ENCODE measurements at regions not wholly inside any gene's neighbourhood (a gene's known extent, or its start where the extent isn't known, plus 50 kb on each side); places are given as distances from the start of the nearest gene placed in this dataset.
"Not testable (repeated sequence)": the region's sequence is repeated elsewhere in the genome, so short reads cannot be mapped to it uniquely, and the experiment has no call there.

- no peak for DNase-seq
Observed at GRCh38 chr1:4122513-4123160, 222.6 kb upstream of the C1orf174 start.

DNA sequence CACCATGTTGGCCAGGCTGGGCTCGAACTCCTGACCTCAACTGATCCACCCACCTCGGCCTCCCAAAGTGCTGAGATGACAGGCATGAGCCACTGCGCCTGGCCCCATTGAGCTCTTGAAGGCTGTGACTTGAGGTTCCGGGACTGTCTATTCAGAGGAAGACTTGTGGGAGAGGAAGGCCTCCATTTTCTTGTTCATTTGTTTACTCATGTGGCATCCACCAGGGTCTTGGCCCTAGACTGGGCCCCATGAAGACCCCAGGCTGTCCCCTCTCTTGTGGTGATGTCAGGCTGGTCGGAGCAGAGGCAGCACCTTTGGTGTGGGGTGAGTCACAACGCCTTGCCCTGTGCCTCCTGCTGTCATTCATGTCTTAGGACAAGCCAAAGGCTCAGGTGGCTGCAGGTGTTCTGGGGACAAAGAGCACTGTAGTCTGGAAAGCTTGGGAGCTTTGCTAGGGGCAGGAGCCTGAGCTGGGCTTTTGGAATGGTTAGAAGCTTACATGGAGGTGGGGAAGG lies 224.6 kb upstream of the C1orf174 start:
- no peak for DNase-seq

- no peak for DNase-seq
Observed at GRCh38 chr1:4126251-4126650, 226.2 kb upstream of the C1orf174 start.

DNA sequence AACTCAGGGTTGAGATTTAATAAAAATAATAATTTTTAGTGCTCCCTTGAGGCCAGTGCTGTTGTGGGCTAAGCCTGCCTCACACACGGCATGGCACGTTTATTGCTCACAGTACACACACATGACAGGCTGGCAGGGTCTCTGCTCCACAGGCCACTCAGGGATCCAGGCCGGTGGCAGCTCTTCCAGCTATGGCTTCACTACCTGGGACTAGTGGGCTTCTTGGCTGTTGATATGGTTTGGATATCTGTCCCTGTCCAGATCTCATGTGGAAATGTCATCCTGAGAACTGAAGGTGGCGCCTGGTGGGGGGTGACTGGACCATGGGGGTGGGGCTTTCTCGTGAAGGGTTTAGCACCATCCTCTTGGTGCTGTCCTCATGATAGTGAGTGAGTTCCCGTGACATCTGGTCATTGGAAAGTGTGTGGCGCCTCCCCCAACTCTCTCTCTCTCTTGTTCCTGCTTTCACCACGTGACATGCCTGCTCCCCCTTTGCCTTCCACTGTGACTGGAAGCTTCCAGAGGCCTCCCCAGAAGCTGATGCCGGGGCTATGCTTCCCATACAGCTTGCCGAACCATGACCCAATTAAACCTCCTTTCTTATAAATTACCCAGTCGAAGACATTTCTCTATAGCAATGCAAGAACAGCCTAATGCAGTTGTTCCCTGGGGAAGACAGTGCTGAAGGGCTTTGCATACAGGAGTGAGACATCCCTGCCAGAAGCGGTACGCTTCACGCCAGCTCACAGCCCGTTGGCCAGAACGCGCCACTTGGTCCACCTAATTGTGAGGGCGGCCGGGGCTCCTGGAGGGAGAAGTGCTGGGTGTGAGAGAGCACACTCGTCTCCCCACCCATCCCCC lies 226.9 kb upstream of the C1orf174 start:
- DNase-seq: no peak

DNA sequence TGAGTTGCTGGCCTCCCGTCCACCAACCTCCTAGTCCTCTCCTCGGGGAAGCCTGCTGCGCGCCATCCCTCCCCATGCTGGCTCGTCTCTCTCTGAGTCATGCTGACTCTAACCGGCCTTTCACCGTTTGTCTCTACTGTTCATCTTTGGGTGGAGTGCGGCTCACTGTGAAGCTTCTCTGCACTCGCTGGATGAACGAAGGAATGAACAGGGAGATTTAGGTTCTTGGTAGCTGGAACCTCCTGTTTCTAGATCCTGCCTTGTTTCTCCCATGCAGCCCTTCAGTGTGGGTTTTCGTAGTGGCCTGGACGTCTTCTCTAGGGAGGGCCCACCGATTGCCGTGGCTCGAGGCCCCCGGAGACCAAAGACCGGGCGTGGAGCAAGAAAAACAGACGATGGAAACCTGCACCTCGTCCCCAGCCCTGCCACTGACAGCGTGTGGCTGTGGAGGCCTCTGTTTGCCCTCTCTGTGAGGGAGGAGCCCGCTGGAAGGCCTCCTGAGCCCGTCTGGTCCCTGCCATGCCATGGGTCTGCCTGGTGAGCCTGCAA lies 227.6 kb upstream of the C1orf174 start:
- no peak for DNase-seq

GRCh38 chr1:4128616-4129015 lies 228.5 kb upstream of the C1orf174 start:
- no peak for DNase-seq

- no peak for DNase-seq
Observed at GRCh38 chr1:4129693-4130092, 229.6 kb upstream of the C1orf174 start.

DNA sequence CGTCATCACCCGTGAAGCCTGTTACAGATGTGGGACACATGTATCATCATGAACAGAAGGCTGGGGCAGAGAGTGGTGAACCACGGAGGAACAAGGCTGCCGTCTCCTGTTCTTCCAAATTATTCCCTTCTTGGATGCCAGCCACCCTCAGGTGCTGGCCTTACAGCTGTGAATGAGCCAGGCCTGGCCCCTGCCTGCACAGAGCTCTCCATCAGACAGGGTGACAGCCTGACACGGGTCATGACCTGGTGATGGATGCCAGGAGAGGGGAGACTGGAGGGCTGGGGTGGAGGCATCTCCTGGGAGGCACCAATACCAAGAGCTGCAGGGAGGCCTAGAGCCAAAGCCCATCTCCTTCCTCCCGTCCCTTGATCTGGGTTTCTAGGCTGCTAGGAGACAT lies 230.0 kb upstream of the C1orf174 start:
- DNase-seq: no peak

DNA sequence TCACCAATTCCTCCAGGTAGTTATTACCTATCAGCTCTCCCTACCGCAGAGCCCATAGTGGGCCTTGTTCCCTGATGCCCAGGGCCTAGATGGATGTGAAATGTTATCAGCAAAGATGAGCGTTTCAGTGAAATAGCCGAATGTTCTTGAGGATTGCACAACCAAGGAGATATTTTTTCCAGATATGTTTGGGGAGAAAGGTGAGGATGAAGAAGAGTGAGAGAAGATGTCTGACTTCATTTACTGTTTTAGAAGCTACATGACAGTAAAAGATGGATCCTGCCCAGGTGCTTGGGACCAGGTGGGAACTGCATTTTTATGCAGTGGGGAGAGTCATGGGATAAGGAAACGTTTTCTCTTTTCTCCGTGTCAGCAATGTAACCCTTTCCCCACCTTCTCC lies 231.7 kb upstream of the C1orf174 start:
- DNase-seq: no peak

- no peak for DNase-seq
Observed at GRCh38 chr1:4132352-4133296, 232.6 kb upstream of the C1orf174 start.

DNA sequence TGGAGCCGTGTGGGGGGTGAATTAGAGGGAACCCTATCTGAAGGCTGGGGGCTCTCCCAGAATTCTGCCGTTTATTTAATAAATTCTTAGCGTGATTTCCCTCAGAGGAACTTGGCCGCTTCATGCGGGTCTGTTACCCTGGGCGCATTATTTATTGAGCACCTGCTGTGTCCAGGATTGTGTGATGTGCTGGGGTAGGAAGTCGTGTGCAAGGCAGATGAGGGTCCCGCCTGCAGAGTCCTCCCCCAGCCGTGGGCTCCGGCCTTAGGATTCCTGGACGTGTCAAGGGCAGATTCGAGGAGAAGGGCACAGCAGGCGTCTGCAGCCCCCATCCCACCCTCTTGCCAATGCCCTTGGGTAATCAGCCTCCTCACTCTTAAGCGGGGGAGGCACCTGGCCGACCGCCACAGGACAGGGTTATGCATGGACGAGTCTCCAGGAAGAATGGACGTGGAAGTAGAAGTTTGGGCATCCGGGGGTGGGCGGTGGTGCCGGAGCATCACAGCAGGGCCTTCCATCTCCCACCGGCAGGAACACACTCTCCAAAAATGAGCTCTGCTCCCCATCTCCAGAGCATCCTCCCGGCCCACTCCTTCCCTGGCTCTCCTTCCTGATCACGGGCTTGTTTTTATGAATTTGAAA lies 233.3 kb upstream of the C1orf174 start:
- DNase-seq: no peak

- DNase-seq: no peak
Observed at GRCh38 chr1:4133939-4134321, 233.9 kb upstream of the C1orf174 start.

- not testable (repeated sequence) for DNase-seq
Observed at GRCh38 chr1:4135853-4136252, 235.8 kb upstream of the C1orf174 start.

DNA sequence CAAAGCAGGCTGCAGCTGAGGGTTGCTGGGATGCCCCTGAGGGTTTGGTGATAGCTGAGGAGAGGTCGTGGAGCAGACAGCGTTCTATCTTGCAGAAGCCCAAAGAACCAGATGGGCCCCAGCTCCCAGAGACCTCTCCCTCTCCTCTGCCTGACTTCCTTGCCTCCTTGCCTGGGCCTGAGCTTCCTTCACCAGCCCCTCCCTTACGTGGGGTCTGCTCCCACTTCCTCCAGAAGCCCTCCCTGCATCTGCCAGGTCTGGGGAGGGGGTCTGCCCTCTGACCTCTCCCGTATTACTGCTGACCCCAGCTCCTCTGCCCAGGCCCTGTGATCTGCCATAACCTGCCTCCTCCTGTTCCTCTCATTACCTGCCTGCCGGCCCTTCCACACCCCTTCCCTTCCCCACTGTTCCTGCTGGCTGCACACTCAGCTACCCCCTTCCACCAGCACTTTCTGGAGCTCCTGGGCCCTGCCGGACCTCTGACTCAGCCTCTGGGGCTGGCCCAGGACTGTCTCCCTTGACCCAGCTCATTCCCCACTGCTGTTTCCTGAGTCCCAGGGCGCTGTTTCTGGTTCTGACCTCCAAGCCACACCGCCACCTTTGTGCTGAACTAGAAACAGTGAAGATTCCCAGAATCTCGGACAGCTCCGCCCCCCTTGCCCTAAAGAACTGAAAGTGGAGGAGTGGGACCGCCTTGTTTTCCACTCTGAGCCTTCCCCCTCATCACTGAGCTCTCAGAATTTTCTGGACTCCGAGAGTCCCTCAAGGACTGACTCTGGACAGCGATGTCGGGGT lies 237.7 kb upstream of the C1orf174 start:
- no peak for DNase-seq

DNA sequence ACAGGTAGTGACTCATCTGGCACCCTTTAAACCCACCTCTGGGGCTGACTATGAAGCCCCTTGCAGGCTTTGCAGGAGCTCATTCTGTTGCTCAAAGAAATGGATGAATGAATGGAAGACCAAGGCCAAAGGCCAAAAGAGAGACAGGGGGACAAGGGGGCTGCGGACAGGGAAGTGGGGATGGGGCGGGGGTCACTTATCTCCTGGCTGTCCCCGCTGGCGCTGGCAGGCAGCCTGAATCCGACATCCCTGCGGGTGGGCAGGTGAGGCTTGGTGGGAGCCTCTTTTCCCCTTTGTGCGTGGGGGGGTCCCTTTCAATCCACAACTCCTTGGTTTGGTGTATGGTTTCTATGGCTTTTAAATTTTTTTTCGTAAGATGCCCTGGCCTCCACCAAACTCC lies 239.6 kb upstream of the C1orf174 start:
- DNase-seq: no peak

DNA sequence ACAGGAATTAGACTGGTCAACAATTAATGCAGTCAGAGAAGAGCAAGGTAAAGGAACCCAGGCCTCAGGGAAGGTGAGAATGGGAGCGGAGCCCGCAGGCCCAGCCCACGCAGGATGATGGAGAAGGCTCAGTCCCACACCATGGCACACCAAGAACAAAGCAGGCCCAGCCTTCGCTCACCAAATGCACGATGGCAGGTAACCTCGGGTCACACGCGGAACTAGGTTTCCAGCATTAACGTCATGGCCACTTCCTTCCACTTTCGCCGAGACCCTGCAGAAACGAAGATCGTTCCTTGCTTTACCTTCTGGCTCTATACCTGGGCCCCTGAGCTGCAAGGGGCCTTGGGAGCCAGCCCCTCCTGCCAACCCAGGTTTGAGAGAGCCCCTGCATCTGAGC lies 240.2 kb upstream of the C1orf174 start:
- no peak for DNase-seq

GRCh38 chr1:4140821-4141220 lies 240.7 kb upstream of the C1orf174 start:
- DNase-seq: no peak

GRCh38 chr1:4144349-4144971 lies 244.4 kb upstream of the C1orf174 start:
- no peak for DNase-seq

GRCh38 chr1:4146101-4146500 lies 246.0 kb upstream of the C1orf174 start:
- no peak for DNase-seq

DNA sequence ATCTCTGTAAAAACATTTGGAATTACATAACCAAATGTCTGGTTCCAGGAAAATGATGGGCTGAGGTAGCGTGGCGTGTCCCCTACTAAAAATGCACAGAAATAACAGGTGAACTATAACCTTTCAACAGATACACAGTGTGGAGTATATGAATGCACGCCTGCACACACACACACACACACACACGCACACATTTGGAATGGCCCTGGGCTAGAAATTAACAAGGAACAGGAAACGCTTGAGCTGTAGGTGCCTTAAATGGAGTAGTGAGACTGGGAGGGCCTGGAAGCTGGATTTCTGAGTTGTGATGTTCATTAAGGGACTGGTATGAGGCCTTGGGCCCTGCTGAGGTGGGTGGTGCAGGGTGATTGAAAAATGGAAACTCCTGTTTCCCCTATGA lies 246.5 kb upstream of the C1orf174 start:
- DNase-seq: no peak

GRCh38 chr1:4147509-4147908 lies 247.4 kb upstream of the C1orf174 start:
- no peak for DNase-seq
